ENCODE measurements at regions not wholly inside any gene's neighbourhood (a gene's known extent, or its start where the extent isn't known, plus 50 kb on each side); places are given as distances from the start of the nearest gene placed in this dataset.

DNA sequence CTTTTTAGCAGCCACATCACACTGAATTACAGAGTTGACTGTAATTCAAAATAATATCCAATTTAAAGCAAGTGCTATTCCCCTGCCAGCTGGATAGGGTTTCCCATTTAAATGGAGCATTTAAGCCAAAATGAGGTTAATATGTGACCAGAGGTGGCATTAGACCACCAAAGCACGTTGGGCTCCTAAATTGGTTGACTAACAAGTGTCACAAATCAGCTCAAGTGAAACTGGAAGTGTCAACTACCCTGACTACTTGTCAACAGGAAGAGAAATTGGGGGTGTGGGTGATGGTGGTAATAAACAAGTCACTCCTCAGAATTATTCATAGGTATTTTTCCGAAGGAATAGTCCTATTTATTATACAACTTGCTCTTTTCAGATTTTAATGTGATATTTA lies 609.6 kb upstream of the TLE4 start:
- DNase-seq (ENCODE audit: low spot score in 2 of 2) (no peak), ATAC-seq (replicated peaks; ENCODE audit: extremely low read depth, poor library complexity, severe bottlenecking) (no peak)
- Mint-ChIP-seq H3K27me3 (no peaks in the 10 kb centered on the region), H3K36me3 (ENCODE audit: insufficient read depth) (no peaks in the 10 kb centered on the region), H3K4me3 (no peak overlapping the region), H3K9me3 (peaks cover 26% of the 10 kb centered on the region), H3K27ac (ENCODE audit: low read depth) (no peak overlapping the region), H3K4me1 (no peaks in the 10 kb centered on the region)

- ATAC-seq (replicated peaks; ENCODE audit: extremely low read depth, poor library complexity, severe bottlenecking) (no peak), DNase-seq (ENCODE audit: low spot score in 2 of 2) (no peak)
- no peaks in the 10 kb centered on the region for H3K27me3 Mint-ChIP-seq
- H3K4me1 Mint-ChIP-seq, result no peaks in the 10 kb centered on the region
- no peak overlapping the region for H3K27ac Mint-ChIP-seq (ENCODE audit: low read depth)
- H3K36me3 Mint-ChIP-seq (ENCODE audit: insufficient read depth), result no peaks in the 10 kb centered on the region
- peaks cover 20% of the 10 kb centered on the region for H3K9me3 Mint-ChIP-seq
- H3K4me3 Mint-ChIP-seq, result no peak overlapping the region
Observed at GRCh38 chr9:78963911-78964310, 607.9 kb upstream of the TLE4 start.

- ATAC-seq (replicated peaks; ENCODE audit: extremely low read depth, poor library complexity, severe bottlenecking), result no peak
Observed at GRCh38 chr9:78967596-78968217, 604.1 kb upstream of the TLE4 start.

DNA sequence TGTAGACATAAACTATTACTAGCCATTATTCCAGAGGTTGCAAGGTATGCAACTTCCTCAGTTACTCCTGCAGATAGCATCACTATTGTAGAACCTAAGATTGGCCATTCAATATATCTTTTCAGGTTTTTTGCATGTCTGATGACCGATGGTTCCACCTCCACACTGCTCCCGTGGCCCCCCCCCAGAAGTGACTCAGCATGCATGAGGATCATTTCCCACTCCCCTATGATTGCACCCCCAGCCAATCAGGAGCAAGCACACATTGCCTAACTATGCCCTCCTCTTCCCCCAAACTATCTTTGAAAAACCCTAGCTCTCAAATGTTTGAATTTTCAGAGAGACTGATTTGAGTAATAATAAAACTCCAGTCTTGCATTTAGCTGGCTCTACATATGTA lies 601.4 kb upstream of the TLE4 start:
- no peaks in the 10 kb centered on the region for H3K36me3 Mint-ChIP-seq (ENCODE audit: insufficient read depth)
- H3K4me1 Mint-ChIP-seq, result no peaks in the 10 kb centered on the region
- H3K4me3 Mint-ChIP-seq, result no peak overlapping the region
- no peak overlapping the region for H3K27ac Mint-ChIP-seq (ENCODE audit: low read depth)
- ATAC-seq (replicated peaks; ENCODE audit: extremely low read depth, poor library complexity, severe bottlenecking) (no peak), DNase-seq (ENCODE audit: low spot score in 2 of 2) (no peak)
- H3K27me3 Mint-ChIP-seq, result no peaks in the 10 kb centered on the region
- H3K9me3 Mint-ChIP-seq, result peaks cover 6% of the 10 kb centered on the region

More at GRCh38 chr9:78967596-78968217, 604.1 kb upstream of the TLE4 start:
- Mint-ChIP-seq H3K27me3 (no peaks in the 10 kb centered on the region), H3K9me3 (peaks cover 12% of the 10 kb centered on the region), H3K36me3 (ENCODE audit: insufficient read depth) (no peaks in the 10 kb centered on the region), H3K4me1 (no peaks in the 10 kb centered on the region), H3K27ac (ENCODE audit: low read depth) (no peak overlapping the region), H3K4me3 (no peak overlapping the region)
- DNase-seq (ENCODE audit: low spot score in 2 of 2), result no peak

DNA sequence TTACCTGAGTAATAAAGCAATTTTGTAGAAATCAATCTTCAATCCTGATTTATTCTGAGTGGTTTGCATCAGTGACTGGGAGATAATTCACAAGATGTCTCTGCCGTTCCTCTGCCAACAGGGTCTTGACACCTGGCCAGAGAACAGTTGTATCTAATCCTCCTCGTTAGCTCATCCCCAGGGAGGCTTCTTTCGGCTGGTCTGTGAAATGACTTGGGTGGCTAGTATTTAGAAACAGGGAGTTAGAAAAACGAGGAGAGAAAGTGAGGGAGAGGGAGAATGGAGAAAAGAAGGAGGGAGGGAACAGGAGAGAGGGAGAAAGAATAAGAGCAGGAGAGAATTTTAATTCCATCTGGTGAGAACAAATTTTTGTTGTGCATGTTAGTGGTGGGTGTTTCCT lies 600.2 kb upstream of the TLE4 start:
- no peaks in the 10 kb centered on the region for H3K4me1 Mint-ChIP-seq

DNA sequence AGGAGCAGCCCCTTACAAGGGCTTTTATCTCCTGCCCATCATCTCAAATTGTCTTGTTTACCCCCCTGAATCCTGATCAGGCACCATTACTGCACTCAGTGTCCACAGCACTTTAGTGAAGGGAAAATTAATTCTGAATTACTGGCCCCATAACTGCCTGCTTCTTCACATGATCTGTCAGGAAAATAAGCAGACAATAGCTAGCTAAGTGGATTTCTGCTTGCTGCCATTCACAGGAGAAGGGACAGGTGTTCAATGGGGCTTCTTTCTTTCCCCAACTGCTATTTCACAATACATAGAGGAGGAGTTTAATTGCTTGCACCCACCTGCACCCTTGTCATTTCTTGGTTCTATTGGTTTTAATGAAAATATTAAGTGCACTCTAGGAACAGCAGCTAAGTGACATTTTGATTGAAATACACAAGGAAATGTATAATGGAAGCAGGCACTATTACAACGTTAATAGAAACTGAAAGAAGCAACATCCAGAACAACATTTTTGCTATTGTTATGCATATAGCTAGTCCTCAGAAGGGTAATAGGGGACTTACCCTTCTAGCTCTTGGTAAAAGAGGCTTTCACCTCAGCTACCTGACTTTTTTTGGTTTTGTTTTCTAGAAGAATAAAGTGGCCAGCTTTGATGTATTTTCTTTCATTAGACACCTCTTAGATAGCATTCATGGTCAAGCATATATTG lies 599.3 kb upstream of the TLE4 start:
- H3K27me3 Mint-ChIP-seq, result no peaks in the 10 kb centered on the region
- no peak overlapping the region for H3K27ac Mint-ChIP-seq (ENCODE audit: low read depth)
- no peak overlapping the region for H3K4me3 Mint-ChIP-seq
- no peak for ATAC-seq (replicated peaks; ENCODE audit: extremely low read depth, poor library complexity, severe bottlenecking)
- no peaks in the 10 kb centered on the region for H3K36me3 Mint-ChIP-seq (ENCODE audit: insufficient read depth)
- peaks cover 6% of the 10 kb centered on the region for H3K9me3 Mint-ChIP-seq
- H3K4me1 Mint-ChIP-seq, result no peaks in the 10 kb centered on the region
- no peak for DNase-seq (ENCODE audit: low spot score in 2 of 2)

More for the DNA sequence above, 600.2 kb upstream of the TLE4 start:
- Mint-ChIP-seq H3K27me3 (no peaks in the 10 kb centered on the region), H3K36me3 (ENCODE audit: insufficient read depth) (no peaks in the 10 kb centered on the region), H3K9me3 (peaks cover 6% of the 10 kb centered on the region), H3K4me3 (no peak overlapping the region), H3K27ac (ENCODE audit: low read depth) (no peak overlapping the region)
- no peak for DNase-seq (ENCODE audit: low spot score in 2 of 2)
- no peak for ATAC-seq (replicated peaks; ENCODE audit: extremely low read depth, poor library complexity, severe bottlenecking)

- Mint-ChIP-seq H3K4me1 (no peaks in the 10 kb centered on the region), H3K4me3 (no peak overlapping the region)
- ATAC-seq (replicated peaks; ENCODE audit: extremely low read depth, poor library complexity, severe bottlenecking), result no peak
Observed at GRCh38 chr9:78973907-78974306, 597.9 kb upstream of the TLE4 start.

DNA sequence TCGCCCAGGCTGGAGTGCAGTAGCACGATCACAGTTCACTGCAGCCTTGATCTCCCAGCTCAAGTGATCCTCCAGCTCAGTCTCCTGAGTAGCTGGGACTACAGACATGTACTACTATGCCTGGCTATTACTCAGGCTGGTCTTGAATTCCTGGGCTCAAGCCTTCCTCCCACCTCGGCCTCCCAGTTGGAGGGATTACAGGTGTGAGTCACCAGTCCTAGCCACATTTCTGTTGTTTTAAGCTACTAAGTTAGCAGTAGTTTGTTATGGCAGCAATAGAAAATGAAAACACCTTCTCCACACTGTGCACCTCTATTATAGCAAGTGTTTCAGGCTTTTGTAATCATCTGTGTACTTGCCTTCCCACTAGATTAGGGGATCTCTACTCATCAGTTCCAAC lies 588.9 kb upstream of the TLE4 start:
- Mint-ChIP-seq H3K4me1 (no peaks in the 10 kb centered on the region), H3K27me3 (no peaks in the 10 kb centered on the region), H3K9me3 (peaks cover 9% of the 10 kb centered on the region), H3K4me3 (no peak overlapping the region), H3K36me3 (ENCODE audit: insufficient read depth) (no peaks in the 10 kb centered on the region), H3K27ac (ENCODE audit: low read depth) (no peak overlapping the region)
- DNase-seq (ENCODE audit: low spot score in 2 of 2), result no peak
- ATAC-seq (replicated peaks; ENCODE audit: extremely low read depth, poor library complexity, severe bottlenecking), result no peak

More at GRCh38 chr9:78973907-78974306, 597.9 kb upstream of the TLE4 start:
- no peak for DNase-seq (ENCODE audit: low spot score in 2 of 2)
- no peaks in the 10 kb centered on the region for H3K36me3 Mint-ChIP-seq (ENCODE audit: insufficient read depth)
- peaks cover 6% of the 10 kb centered on the region for H3K9me3 Mint-ChIP-seq
- no peak overlapping the region for H3K27ac Mint-ChIP-seq (ENCODE audit: low read depth)
- no peaks in the 10 kb centered on the region for H3K27me3 Mint-ChIP-seq

GRCh38 chr9:78985084-78985738 lies 586.6 kb upstream of the TLE4 start:
- Mint-ChIP-seq H3K27ac (ENCODE audit: low read depth) (no peak overlapping the region), H3K27me3 (no peaks in the 10 kb centered on the region), H3K36me3 (ENCODE audit: insufficient read depth) (no peaks in the 10 kb centered on the region), H3K4me3 (no peak overlapping the region), H3K9me3 (no peaks in the 10 kb centered on the region), H3K4me1 (no peaks in the 10 kb centered on the region)
- DNase-seq (ENCODE audit: low spot score in 2 of 2) (no peak), ATAC-seq (replicated peaks; ENCODE audit: extremely low read depth, poor library complexity, severe bottlenecking) (no peak)

DNA sequence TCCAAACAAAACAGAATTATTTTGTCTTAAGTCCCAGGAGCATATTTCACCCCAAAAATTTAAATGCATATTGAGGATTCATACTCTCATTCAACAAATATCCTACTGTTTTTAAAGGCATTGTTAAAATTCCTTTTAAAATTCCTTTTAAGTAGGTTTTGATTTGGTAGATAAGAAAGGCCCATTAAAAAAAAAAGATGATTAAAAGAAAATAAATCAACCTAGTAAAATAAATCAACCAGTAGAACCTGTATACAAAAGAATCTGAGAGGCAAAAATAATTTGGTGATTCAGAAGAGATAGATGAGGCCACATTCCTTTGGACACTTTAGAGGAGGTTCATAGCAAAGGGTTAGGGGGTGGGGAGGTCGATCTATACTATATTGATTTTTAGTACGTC lies 585.3 kb upstream of the TLE4 start:
- DNase-seq (ENCODE audit: low spot score in 2 of 2) (no peak), ATAC-seq (replicated peaks; ENCODE audit: extremely low read depth, poor library complexity, severe bottlenecking) (no peak)
- no peaks in the 10 kb centered on the region for H3K27me3 Mint-ChIP-seq
- H3K36me3 Mint-ChIP-seq (ENCODE audit: insufficient read depth), result no peaks in the 10 kb centered on the region
- H3K4me3 Mint-ChIP-seq, result no peak overlapping the region
- H3K27ac Mint-ChIP-seq (ENCODE audit: low read depth), result no peak overlapping the region
- H3K9me3 Mint-ChIP-seq, result no peaks in the 10 kb centered on the region
- no peaks in the 10 kb centered on the region for H3K4me1 Mint-ChIP-seq

- Mint-ChIP-seq H3K36me3 (ENCODE audit: insufficient read depth) (no peaks in the 10 kb centered on the region), H3K27me3 (no peaks in the 10 kb centered on the region)
- no peak for DNase-seq (ENCODE audit: low spot score in 2 of 2)
Observed at GRCh38 chr9:78989031-78989658, 582.6 kb upstream of the TLE4 start.

DNA sequence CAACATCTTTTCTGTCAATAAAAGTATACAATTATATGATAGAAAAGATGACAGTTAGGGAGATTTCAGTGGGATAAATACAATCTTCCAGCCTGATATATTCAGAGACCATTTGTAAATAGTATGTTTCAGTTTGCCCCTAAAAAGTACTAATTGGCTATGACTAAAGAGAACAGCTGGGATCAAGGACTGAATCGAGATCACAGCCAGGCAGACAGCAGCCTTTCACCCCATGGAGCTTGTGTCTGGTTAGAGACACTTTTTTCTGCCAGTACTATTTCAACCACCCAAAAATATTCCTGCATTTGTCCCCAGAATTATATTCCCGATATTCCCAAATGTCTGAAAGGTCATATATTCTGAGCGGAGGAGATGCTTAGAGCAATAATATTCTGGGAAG lies 577.3 kb upstream of the TLE4 start:
- ATAC-seq (replicated peaks; ENCODE audit: extremely low read depth, poor library complexity, severe bottlenecking) (no peak), DNase-seq (ENCODE audit: low spot score in 2 of 2) (no peak)
- H3K27me3 Mint-ChIP-seq, result no peaks in the 10 kb centered on the region
- no peaks in the 10 kb centered on the region for H3K36me3 Mint-ChIP-seq (ENCODE audit: insufficient read depth)
- no peak overlapping the region for H3K27ac Mint-ChIP-seq (ENCODE audit: low read depth)
- H3K4me3 Mint-ChIP-seq, result no peak overlapping the region
- no peaks in the 10 kb centered on the region for H3K4me1 Mint-ChIP-seq
- peaks cover 12% of the 10 kb centered on the region for H3K9me3 Mint-ChIP-seq

More at GRCh38 chr9:78989031-78989658, 582.6 kb upstream of the TLE4 start:
- no peaks in the 10 kb centered on the region for H3K4me1 Mint-ChIP-seq
- no peak overlapping the region for H3K27ac Mint-ChIP-seq (ENCODE audit: low read depth)
- peaks cover 5% of the 10 kb centered on the region for H3K9me3 Mint-ChIP-seq
- ATAC-seq (replicated peaks; ENCODE audit: extremely low read depth, poor library complexity, severe bottlenecking), result no peak
- H3K4me3 Mint-ChIP-seq, result no peak overlapping the region
